ENCODE measurements at regions not wholly inside any gene's neighbourhood (a gene's known extent, or its start where the extent isn't known, plus 50 kb on each side); places are given as distances from the start of the nearest gene placed in this dataset.

- no peak for DNase-seq (ENCODE audit: low read depth in 4 of 4, low spot score in 3 of 4)
Observed at GRCh38 chr16:9500872-9501271, 409.4 kb downstream of the HAPSTR1 start.

- no peak for DNase-seq (ENCODE audit: low read depth in 4 of 4, low spot score in 3 of 4)
Observed at GRCh38 chr16:9503251-9503984, 412.0 kb downstream of the HAPSTR1 start.

- no peak for DNase-seq (ENCODE audit: low read depth in 4 of 4, low spot score in 3 of 4)
Observed at GRCh38 chr16:9508328-9508936, 417.0 kb downstream of the HAPSTR1 start.

DNA sequence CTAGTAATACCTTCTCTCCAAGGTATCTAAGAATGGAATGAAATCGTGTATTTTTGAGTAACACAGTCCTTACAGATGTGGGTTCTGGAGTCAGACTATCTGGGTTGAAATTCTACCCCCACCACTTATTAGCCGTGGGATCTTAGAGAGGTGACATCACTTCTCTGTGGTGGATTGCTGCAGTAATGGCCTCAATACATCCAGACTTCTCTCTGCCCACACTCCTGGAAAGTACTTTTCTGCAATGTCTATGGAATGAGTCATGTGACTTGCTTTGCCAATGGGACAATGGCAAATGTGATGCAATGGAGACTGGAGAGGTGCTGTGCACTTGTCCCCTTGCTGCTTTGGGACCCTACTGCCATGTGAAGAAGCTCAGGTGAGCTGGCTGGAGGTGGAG is 418.2 kb downstream of the HAPSTR1 start:
- no peak for DNase-seq (ENCODE audit: low read depth in 4 of 4, low spot score in 3 of 4)

DNA sequence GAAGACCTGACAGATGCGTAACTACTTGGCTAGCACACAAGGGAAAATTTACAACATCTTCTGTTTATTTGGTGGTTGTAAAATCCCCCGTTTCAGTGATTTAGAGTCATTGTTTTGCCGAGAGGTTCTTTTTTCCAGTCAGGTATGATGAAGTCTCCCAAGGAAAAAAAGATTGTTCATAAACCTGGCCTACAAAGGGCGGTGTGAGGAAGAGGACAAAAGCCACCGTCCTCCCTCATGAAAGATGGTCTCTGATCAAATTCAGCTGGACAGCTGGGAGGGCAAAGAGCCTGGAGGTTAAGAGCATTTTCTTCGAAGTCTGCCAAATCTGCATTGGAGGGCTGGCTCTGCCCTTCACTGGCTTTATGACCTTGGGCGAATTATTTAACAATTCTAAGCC is 419.9 kb downstream of the HAPSTR1 start:
- DNase-seq (ENCODE audit: low read depth in 4 of 4, low spot score in 3 of 4): no peak

- no peak for DNase-seq (ENCODE audit: low read depth in 4 of 4, low spot score in 3 of 4)
Observed at GRCh38 chr16:9516444-9516843, 425.0 kb downstream of the HAPSTR1 start.

DNA sequence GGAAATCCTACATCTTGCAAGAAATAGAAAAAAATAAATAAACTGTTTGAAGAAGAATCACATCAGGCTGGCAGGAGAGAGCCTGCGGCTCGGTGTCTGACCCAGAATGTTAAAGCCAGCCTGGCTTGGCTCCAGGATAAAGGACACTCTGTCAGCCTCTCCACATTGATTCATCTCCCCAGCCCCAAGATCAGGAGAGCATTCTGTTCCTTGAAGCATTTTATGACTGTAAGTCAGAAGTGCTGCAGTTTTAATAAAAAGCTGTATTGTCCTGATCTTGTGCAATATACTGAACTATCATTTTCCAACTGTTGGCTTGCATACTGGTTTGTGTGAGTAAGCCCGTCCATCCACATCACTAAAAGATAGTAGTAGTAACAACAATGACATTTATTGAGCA is 426.6 kb downstream of the HAPSTR1 start:
- DNase-seq (ENCODE audit: low read depth in 4 of 4, low spot score in 3 of 4): no peak

GRCh38 chr16:9518581-9518980 is 427.1 kb downstream of the HAPSTR1 start:
- no peak for DNase-seq (ENCODE audit: low read depth in 4 of 4, low spot score in 3 of 4)

DNA sequence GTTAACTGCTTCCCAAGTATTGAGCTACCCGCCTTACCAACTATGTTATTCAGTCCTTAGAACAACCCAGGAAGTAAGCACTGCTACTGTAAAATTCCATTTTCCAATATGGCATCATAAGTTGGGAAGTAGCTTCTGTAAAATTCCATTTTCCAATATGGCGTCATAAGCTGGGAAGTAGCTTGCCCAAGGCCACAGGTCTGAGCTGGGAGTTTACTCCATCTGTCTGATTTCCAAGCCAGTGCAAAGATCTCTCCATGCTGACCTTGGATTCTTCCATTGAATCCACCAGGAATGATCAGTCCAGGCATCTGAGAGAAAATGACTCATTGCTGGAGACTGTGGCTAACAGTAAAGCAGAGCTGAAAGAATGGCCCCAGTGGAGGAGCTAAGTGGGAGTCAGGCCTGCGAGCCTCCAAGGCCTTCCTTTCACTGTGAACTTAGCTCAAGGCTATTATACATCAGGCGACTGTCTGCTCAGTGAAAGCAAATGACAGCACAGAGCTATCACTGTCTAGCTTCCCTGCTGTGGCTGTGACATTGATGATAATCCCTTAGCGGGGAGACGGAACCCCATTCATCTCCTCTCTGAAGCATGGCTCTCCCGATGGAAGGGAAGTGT is 430.4 kb downstream of the HAPSTR1 start:
- DNase-seq (ENCODE audit: low read depth in 4 of 4, low spot score in 3 of 4): no peak

DNA sequence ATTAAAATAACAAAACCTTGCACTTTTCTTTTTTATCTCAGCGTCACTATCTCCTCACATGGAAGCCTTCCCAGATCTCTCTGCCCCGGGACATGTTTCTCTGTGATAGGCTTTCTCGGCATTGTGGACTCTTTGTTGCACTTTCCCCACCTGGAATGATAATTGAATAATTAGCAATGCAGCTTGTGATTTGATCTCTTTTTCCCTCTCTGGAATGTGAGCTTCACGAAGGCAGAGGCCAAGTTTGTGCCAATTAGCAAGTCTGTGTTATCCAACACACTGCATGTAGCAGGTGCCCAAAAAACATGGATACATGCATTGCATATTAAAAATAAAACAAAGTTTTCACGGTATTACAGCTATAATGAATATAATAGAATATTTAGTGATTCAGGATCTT is 431.2 kb downstream of the HAPSTR1 start:
- DNase-seq (ENCODE audit: low read depth in 4 of 4, low spot score in 3 of 4): no peak

DNA sequence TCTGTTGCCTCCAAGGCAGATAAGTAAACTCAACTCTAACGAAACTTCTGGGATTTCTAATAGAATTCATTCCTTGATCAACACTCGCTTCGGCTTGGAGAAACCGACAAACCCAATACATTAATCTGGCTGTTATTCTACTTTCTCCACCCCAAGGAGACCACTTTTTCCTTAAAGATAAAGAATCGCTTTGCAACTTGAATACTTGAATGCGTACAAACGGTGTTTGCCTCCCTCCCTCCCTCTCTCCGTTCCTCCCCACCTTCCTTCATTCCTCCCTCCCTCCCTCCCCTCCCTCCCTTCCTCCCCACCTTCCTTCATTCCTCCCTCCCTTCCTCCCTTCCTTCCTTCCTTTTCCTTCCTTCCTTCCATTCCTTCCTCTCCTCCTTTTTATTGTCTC is 432.6 kb downstream of the HAPSTR1 start:
- DNase-seq (ENCODE audit: low read depth in 4 of 4, low spot score in 3 of 4): no peak

- DNase-seq (ENCODE audit: low read depth in 4 of 4, low spot score in 3 of 4): no peak
Observed at GRCh38 chr16:9525037-9525436, 433.6 kb downstream of the HAPSTR1 start.

GRCh38 chr16:9526791-9527190 is 435.3 kb downstream of the HAPSTR1 start:
- DNase-seq (ENCODE audit: low read depth in 4 of 4, low spot score in 3 of 4): no peak

GRCh38 chr16:9527976-9528375 is 436.5 kb downstream of the HAPSTR1 start:
- DNase-seq (ENCODE audit: low read depth in 4 of 4, low spot score in 3 of 4): no peak

- DNase-seq (ENCODE audit: low read depth in 4 of 4, low spot score in 3 of 4): no peak
Observed at GRCh38 chr16:9528511-9529079, 437.2 kb downstream of the HAPSTR1 start.

GRCh38 chr16:9533042-9533441 is 441.6 kb downstream of the HAPSTR1 start:
- DNase-seq (ENCODE audit: low read depth in 4 of 4, low spot score in 3 of 4): no peak

- no peak for DNase-seq (ENCODE audit: low read depth in 4 of 4, low spot score in 3 of 4)
Observed at GRCh38 chr16:9534759-9535158, 443.3 kb downstream of the HAPSTR1 start.

- DNase-seq (ENCODE audit: low read depth in 4 of 4, low spot score in 3 of 4): no peak
Observed at GRCh38 chr16:9536905-9537304, 445.5 kb downstream of the HAPSTR1 start.

DNA sequence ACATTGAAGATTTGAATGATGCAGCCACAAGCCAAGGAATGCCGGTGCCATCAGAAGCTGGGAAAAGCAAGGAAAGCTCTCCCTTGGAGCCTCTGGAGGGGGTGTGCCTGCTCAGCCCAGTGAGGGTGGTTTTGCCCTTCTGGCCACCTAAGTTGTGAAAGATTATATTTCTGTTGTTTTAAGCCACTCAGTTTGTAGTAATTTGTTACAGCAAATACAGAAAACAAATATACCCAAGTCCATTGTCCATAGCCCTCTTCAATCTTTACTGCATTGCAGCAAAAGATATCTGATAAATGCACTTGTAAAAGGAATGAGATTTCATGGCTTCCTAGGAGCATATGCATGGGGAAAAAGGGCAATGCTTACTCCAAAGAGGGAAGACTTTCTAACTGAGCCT is 447.9 kb downstream of the HAPSTR1 start:
- no peak for DNase-seq (ENCODE audit: low read depth in 4 of 4, low spot score in 3 of 4)

DNA sequence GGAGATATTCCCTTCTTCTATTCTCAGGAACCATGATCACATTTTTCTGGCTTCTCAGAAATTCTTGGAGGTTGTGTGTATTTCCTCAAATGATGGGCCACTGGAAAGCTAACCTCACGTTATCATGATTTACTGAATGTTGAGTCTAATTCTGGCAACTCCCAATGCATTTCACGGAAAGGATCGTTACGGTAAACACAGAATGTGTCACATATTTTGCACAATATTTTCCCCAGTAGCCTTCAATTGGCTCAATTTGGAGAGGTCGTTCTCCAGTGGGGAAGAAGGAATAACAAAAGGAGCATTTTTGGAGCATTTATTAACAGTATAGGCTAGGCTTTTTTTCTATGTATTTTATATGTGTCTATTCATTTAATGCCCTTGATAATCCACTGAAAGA is 450.3 kb downstream of the HAPSTR1 start:
- DNase-seq (ENCODE audit: low read depth in 4 of 4, low spot score in 3 of 4): no peak

GRCh38 chr16:9542165-9542755 is 450.8 kb downstream of the HAPSTR1 start:
- DNase-seq (ENCODE audit: low read depth in 4 of 4, low spot score in 3 of 4): no peak
